Ectodermal cell (in vitro differentiated cells): ENCODE measurements at regions not wholly inside any gene's neighbourhood (a gene's known extent, or its start where the extent isn't known, plus 50 kb on each side); places are given as distances from the start of the nearest gene placed in this dataset.
"Not testable (repeated sequence)": the region's sequence is repeated elsewhere in the genome, so short reads cannot be mapped to it uniquely, and the experiment has no call there.

Experiments
- H3K27ac ChIP-seq: 2 replicates; pipeline ENCODE4 v1.7.0; 2013; ENCODE audit warnings: mild to moderate bottlenecking, low read depth, low read length; ENCODE audit not compliant: insufficient read depth, poor library complexity, severe bottlenecking
- H3K27me3 ChIP-seq: 2 replicates; pipeline ENCODE4 v1.7.0; 2013; ENCODE audit warnings: mild to moderate bottlenecking, low read length; ENCODE audit not compliant: insufficient read depth, control insufficient read depth, poor library complexity, severe bottlenecking
- H3K36me3 ChIP-seq: one replicate; pipeline ENCODE4 v1.7.0; 2013; ENCODE audit warnings: low read length; ENCODE audit not compliant: control insufficient read depth, insufficient read depth
- H3K4me1 ChIP-seq: one replicate; pipeline ENCODE4 v1.7.0; 2013; ENCODE audit warnings: low read length; ENCODE audit not compliant: control insufficient read depth, insufficient read depth
- H3K4me3 ChIP-seq: 2 replicates; pipeline ENCODE4 v1.7.0; 2013; ENCODE audit warnings: low read depth, low read length, control low read depth; ENCODE audit not compliant: insufficient read depth
- H3K9me3 ChIP-seq: 2 replicates; pipeline ENCODE4 v1.7.0; 2013; ENCODE audit warnings: mild to moderate bottlenecking, low read length, moderate library complexity; ENCODE audit not compliant: control insufficient read depth
- WGBS, 2 experiments: methylation state at CpG; one replicate each; pipeline ENCODE4 v1.1.7; 2013; ENCODE audit warnings: missing lambda C conversion rate in 2 of 2; 5-methylcytosine and 5-hydroxymethylcytosine counted together

DNA sequence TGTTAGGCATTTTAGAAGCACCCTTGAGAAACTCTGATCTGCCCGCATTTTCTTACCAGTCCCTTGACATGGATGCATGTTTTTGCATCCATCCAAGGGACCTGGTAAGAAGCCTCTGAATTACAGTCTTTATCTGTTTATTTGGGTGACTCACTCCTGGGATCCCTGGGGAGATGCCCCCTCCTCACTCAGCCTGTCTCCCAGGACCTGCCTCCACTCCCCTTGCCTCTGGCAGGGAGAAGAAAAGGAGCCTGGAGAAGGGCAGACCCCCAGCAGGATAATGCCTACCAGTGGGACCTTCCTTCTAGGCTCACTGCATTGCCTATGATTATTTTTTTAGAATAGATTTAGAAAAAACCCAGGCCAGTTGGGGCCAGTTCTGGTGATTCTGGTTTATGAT is 329.4 kb downstream of the PTTG2 start:
- WGBS, 2 experiments: 93 to 94% methylated on average over 1 of the region's 1 CpG
- H3K4me1 ChIP-seq: peaks cover 15% of the 10 kb centered on the region
- no peak overlapping the region for H3K4me3 ChIP-seq
- H3K27me3 ChIP-seq: no peaks in the 10 kb centered on the region
- no peaks in the 10 kb centered on the region for H3K9me3 ChIP-seq
- no peaks in the 10 kb centered on the region for H3K36me3 ChIP-seq
- no peak overlapping the region for H3K27ac ChIP-seq

DNA sequence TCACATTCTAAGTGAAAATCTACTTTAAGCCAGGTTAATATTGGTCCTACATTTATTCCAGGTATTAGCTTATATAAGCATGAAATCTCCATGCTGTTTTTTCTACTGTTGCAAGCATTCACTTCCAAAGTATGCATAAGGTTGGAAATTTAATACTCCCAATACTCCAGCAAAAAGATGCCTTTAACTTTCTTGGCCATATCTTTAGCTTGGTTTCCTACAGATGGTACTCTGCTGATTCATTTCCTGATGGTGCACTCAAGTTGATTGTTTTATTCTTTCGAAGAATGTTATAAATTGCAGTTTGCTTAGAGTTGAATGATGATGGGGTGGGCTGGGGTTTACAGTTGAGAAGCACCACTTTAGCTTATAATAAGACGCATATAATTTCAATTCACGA is 330.2 kb downstream of the PTTG2 start:
- Histone ChIP-seq H3K4me1 (peaks cover 9% of the 10 kb centered on the region), H3K27ac (no peak overlapping the region), H3K4me3 (no peak overlapping the region), H3K36me3 (no peaks in the 10 kb centered on the region), H3K9me3 (no peaks in the 10 kb centered on the region), H3K27me3 (no peaks in the 10 kb centered on the region)
- 96 to 100% methylated on average over 1 to 2 of the region's 3 CpGs for WGBS, 2 experiments

DNA sequence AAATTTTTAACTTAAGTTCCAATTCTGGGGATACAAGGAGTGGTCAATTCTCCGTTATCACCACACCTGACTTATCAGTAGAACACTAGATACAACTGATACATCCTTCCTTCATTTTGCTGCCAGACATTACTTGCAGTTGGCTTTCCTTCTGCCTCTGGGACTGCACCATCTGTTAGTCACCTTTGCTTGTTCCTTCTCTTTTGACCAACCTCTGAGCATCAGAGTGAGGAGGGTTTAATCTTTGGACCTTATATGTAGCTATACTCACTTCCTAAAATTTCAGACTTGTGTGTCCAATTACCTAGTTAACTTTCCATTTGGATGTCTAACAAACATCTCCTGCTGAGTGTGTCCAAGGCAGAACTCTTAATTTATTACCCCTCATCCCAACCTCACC is 330.7 kb downstream of the PTTG2 start:
- Histone ChIP-seq H3K4me3 (no peak overlapping the region), H3K4me1 (peaks cover 9% of the 10 kb centered on the region), H3K9me3 (no peaks in the 10 kb centered on the region), H3K27ac (no peak overlapping the region), H3K27me3 (no peaks in the 10 kb centered on the region), H3K36me3 (no peaks in the 10 kb centered on the region)
- 97 to 100% methylated on average over 1 of the region's 1 CpG for WGBS, 2 experiments

DNA sequence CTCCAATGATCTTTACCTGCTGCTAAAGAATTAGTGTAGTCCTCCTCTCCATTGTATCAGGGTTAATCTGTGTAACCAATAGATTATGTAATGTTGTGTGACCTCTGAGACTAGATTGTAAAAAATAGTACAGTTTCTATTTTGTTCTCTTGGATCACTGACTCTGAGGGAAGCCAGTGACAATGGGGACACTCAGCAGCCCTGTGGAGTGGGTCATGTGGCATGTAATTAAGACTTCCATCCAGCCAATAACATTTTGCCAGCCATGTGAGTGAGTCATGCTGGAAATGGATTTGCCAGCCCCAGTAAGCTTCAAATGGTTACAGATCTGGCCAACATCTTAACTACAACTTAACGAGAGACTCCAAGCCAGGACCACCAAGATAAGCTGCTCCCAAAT is 332.3 kb downstream of the PTTG2 start:
- WGBS, 2 experiments: 91 to 100% methylated on average over 1 of the region's 1 CpG
- no peaks in the 10 kb centered on the region for H3K27me3 ChIP-seq
- H3K9me3 ChIP-seq: no peaks in the 10 kb centered on the region
- H3K4me1 ChIP-seq: no peaks in the 10 kb centered on the region
- no peak overlapping the region for H3K4me3 ChIP-seq
- no peak overlapping the region for H3K27ac ChIP-seq
- H3K36me3 ChIP-seq: no peaks in the 10 kb centered on the region

DNA sequence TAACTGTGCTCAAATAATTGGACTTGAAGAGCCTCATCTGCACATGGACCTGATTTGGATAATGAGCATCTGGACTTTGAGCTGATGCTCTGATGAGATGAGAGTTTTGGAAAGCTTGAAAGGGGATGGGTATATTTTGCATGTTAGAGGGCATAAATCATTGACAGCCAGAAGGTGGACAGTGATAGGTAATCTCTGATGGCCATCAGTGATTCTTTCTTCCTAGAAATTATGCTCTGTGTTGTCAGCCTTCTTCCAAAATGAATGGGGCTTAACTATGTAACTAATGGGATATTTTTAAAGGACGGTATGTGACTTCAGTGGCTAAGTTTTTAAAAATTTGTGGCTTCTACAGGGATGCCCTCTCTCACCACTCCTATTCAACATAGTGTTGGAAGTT is 334.0 kb downstream of the PTTG2 start:
- Histone ChIP-seq H3K36me3 (no peaks in the 10 kb centered on the region), H3K4me3 (no peak overlapping the region), H3K9me3 (peaks cover 2% of the 10 kb centered on the region), H3K27ac (no peak overlapping the region), H3K27me3 (no peaks in the 10 kb centered on the region), H3K4me1 (no peaks in the 10 kb centered on the region)
- WGBS, 2 experiments: 100% methylated on average over 1 of the region's 1 CpG

DNA sequence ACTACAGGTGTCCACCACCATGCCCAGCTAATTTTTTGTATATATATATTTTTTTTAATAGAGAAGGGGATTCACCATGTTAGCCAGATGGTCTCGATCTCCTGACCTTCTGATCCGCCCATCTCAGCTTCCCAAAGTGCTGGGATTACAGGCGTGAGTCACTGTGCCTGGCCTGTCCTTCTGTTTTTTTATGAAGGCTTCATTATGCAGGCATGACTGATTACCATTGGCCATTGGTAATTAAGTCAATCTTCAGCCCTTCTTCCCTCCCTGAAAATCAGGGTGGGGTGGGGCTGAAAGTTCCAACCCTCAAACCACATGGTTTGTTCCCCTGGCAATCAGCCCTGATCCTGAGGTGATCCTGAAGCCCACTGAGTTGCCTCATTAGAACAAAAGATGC is 336.9 kb downstream of the PTTG2 start:
- 89 to 95% methylated on average over 3 of the region's 3 CpGs for WGBS, 2 experiments
- Histone ChIP-seq H3K4me3 (no peak overlapping the region), H3K36me3 (no peaks in the 10 kb centered on the region)

DNA sequence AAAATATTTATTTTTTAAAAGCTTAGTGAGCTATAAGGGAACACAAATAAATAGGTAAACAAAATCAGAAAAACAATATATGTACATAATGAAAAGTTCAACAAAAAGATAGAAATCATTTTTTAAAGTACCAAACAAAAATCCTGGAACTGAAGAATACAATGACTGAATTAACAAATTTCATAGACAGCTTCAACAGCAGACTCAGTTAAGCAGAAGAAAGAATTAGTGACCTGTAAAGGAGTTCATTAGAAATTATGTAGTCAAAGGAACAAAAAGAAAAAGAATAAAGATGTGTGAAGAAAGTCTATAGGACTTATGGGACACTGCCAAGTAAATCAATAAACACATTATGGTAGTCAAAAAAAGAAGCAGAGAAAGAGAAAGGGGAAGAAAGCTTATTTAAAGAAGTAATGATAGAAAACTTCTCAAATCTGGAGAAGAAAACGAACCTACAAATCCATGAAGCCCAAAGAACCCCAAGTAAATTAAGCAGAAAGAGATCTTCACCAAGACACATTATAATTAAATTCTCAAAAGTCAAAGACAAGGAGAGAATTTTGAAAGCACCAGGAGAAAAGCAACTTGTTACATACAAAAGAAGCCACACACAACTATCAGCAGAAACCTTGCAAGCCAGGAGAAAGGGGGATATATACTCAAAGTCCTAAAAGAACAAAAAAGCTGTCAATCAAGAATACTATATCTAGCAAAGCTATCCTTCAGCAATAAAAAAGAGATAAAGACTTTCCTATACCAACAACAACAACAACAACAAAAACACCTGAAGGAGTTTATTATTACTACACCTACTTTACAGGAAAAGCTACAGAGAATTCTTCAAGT is 338.9 kb downstream of the PTTG2 start:
- WGBS, 2 experiments: 100% methylated on average over 1 of the region's 1 CpG; no CpG with 5 or more reads in 1 of the 2 experiments
- H3K27me3 ChIP-seq: no peaks in the 10 kb centered on the region
- no peaks in the 10 kb centered on the region for H3K4me1 ChIP-seq
- H3K36me3 ChIP-seq: no peaks in the 10 kb centered on the region
- peaks cover 2% of the 10 kb centered on the region for H3K9me3 ChIP-seq
- no peak overlapping the region for H3K4me3 ChIP-seq
- no peak overlapping the region for H3K27ac ChIP-seq

More for the DNA sequence above, 336.9 kb downstream of the PTTG2 start:
- H3K27ac ChIP-seq: no peak overlapping the region
- no peaks in the 10 kb centered on the region for H3K4me1 ChIP-seq
- no peaks in the 10 kb centered on the region for H3K27me3 ChIP-seq
- peaks cover 2% of the 10 kb centered on the region for H3K9me3 ChIP-seq

DNA sequence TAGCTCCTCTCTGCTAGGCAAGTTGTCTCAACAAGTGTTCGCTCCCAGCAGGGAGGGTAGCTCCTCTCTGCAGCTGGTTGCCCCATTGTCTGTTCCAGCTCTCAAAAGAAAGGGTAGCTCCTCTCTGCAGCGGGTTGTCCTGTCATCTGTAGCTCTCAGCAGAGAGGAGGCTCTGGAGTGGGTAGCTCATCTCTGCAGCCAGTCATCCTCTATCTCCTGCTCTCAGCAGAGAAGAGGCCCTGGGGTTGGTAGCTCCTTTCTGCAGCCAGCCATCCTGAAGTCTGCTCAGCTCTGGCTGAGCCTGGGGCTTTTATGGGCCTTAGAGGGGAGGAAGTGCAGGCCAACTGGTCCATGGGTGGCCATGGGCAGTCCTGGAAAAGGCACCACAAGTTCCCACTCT is 342.7 kb downstream of the PTTG2 start:
- Histone ChIP-seq H3K36me3 (no peaks in the 10 kb centered on the region), H3K4me1 (no peaks in the 10 kb centered on the region)

DNA sequence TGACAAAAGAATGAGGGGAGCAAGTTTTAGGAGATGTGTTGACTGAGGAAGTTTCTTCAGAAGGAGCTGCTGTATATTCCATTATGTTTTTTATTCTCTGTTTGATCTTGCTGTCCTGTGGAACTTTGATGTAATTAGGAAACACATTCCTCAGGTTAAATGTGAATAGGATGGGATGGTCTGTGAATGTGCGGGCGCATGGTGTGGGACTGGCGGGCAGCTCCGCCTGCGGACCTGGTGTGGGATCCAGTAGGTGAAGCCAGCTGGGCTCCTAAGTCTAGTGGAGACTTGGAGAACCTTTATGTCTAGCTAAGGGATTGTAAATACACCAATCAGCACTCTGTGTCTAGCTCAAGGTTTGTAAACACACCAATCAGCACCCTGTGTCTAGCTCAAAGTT is 344.3 kb downstream of the PTTG2 start:
- not testable (repeated sequence) for H3K27me3 ChIP-seq, H3K4me3 ChIP-seq, H3K36me3 ChIP-seq, H3K27ac ChIP-seq, H3K9me3 ChIP-seq, H3K4me1 ChIP-seq
- WGBS, 2 experiments: 92 to 93% methylated on average over 5 of the region's 5 CpGs

More for the DNA sequence above, 342.7 kb downstream of the PTTG2 start:
- Histone ChIP-seq H3K4me3 (no peak overlapping the region), H3K27me3 (no peaks in the 10 kb centered on the region), H3K9me3 (peaks cover 2% of the 10 kb centered on the region), H3K27ac (no peak overlapping the region)
- 89 to 91% methylated on average over 2 of the region's 2 CpGs for WGBS, 2 experiments

DNA sequence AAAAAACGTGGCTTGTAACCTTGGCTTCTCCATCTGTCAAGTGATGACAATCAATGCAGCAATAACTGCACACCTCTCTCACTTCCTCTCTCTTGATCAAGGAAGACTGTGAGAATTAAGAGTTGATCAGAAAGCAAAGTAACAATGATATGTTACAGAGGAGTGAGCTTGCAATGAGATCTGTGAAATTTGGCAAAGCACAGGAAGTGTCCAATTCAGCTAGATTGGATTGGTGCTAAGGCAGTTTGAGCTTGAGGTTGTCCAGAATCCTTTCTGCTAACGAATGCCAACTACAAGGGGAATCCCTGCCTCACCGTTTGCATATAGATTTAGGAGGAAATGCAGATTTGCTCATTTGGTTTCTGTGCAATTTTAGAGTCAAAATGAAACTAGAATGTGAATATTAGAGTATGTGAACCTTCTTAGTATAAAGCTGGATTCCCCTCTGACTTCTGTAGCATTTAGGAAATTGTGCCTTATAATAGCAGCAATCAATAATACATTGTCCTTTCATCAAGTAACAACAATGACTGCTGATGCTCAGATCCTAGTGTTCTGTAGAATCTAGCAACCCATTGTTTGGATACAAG is 346.4 kb downstream of the PTTG2 start:
- no peaks in the 10 kb centered on the region for H3K4me1 ChIP-seq
- H3K4me3 ChIP-seq: no peak overlapping the region
- H3K36me3 ChIP-seq: no peaks in the 10 kb centered on the region
- no peaks in the 10 kb centered on the region for H3K9me3 ChIP-seq
- H3K27ac ChIP-seq: no peak overlapping the region
- no peaks in the 10 kb centered on the region for H3K27me3 ChIP-seq
- 85 to 87% methylated on average over 3 of the region's 3 CpGs for WGBS, 2 experiments
